ENCODE measurements at regions not wholly inside any gene's neighbourhood (a gene's known extent, or its start where the extent isn't known, plus 50 kb on each side); places are given as distances from the start of the nearest gene placed in this dataset.

- TF ChIP-seq SRSF9 (IDR thresholded peaks at IDR 0.05; ENCODE audit: borderline replicate concordance, low read depth, low read length): no peak
- no peak for TF ChIP-seq SIX5 (IDR thresholded peaks at IDR 0.05; ENCODE audit: borderline replicate concordance in 1 of 2, insufficient read depth in 1 of 2, low read depth in 1 of 2, low read length in 2 of 2)
- TF ChIP-seq ZNF717 (CRISPR knock-in tag; IDR thresholded peaks at IDR 0.05): no peak
- TF ChIP-seq HOMEZ (CRISPR knock-in tag; IDR thresholded peaks at IDR 0.05): no peak
These were observed 658.3 kb downstream of the TUSC7 start (continued) for GRCh38 chr3:117367861-117368260.

- H3K27me3 ChIP-seq (ENCODE audit: control insufficient read depth in 2 of 2, insufficient read depth in 2 of 2, low read length in 2 of 2): no peaks in the 10 kb centered on the region
- H3K4me2 ChIP-seq (ENCODE audit: insufficient read depth, low read length): no peak overlapping the region
- H3K9me3 ChIP-seq (replicated peaks; ENCODE audit: control insufficient read depth, insufficient read depth, low read depth, low read length): no peaks in the 10 kb centered on the region
- no peak overlapping the region for H3K27ac ChIP-seq (ENCODE audit: extremely low read depth, low read depth, low read length)
- no peaks in the 10 kb centered on the region for H3K4me1 ChIP-seq (replicated peaks in 1 of 2; ENCODE audit: control insufficient read depth in 2 of 2, insufficient read depth in 2 of 2, low read length in 2 of 2)
- H3K9me1 ChIP-seq (ENCODE audit: control insufficient read depth, insufficient read depth, low read length): no peaks in the 10 kb centered on the region
- no peaks in the 10 kb centered on the region for H4K20me1 ChIP-seq (replicated peaks; ENCODE audit: control insufficient read depth, insufficient read depth, low read length)
- no peak for ATAC-seq
- H3K4me3 ChIP-seq: no peak overlapping the region
- H2AFZ ChIP-seq (ENCODE audit: low read depth, low read length): no peak overlapping the region
- no peaks in the 10 kb centered on the region for H3K79me2 ChIP-seq (ENCODE audit: control insufficient read depth, insufficient read depth, low read length)
- FAIRE-seq: no peak
- H3K9ac ChIP-seq (ENCODE audit: insufficient read depth in 1 of 2, low read depth in 2 of 2, low read length in 2 of 2): no peak overlapping the region
- intact Hi-C loops (cut with micrococcal nuclease): no loop called here
- 0% methylated on average over 1 of the region's 2 CpGs for WGBS (ENCODE audit: insufficient coverage, low coverage, missing lambda C conversion rate)
- ChIA-PET POLR2A (no interaction called here), CTCF (ENCODE audit: low intra/inter-chr PET ratio) (no interaction called here)
- no TSS peak for BruUV-seq (replicated peaks)
- no peak for DNase-seq (ENCODE audit: extremely low read depth in 1 of 4, low spot score in 3 of 4)
- in situ Hi-C loops (cut with MboI): no loop called here
- H3K36me3 ChIP-seq (ENCODE audit: control insufficient read depth, insufficient read depth, low read length): no peaks in the 10 kb centered on the region
- no peak for TF ChIP-seq HCFC1 (IDR thresholded peaks at IDR 0.05; ENCODE audit: low read depth, low read length)
- no peak for TF ChIP-seq E2F6 (IDR thresholded peaks at IDR 0.05; ENCODE audit: borderline replicate concordance in 1 of 2, extremely low read depth in 1 of 2, insufficient read depth in 1 of 2, insufficient read length in 1 of 2, low read depth in 1 of 2, low read length in 1 of 2, poor library complexity in 1 of 2, severe bottlenecking in 1 of 2)
- no peak for TF ChIP-seq TFAP4 (CRISPR knock-in tag; IDR thresholded peaks at IDR 0.05; ENCODE audit: borderline replicate concordance)
These were observed 671.1 kb downstream of the TUSC7 start for GRCh38 chr3:117380631-117381030.

All from K562 (cell line).